Astrocyte (in vitro differentiated cells and primary cell): ENCODE measurements at regions not wholly inside any gene's neighbourhood (a gene's known extent, or its start where the extent isn't known, plus 50 kb on each side); places are given as distances from the start of the nearest gene placed in this dataset.
"Not testable (repeated sequence)": the region's sequence is repeated elsewhere in the genome, so short reads cannot be mapped to it uniquely, and the experiment has no call there.

Experiments
- DNase-seq: peaks from one replicate; pipeline ENCODE4 v3.0.0-alpha.2; 2010; ENCODE audit warnings: low read depth
- FAIRE-seq: peaks from 2 replicates; lab custom pipeline; 2011; peaks lifted over from hg19 to GRCh38; lab: Jason Lieb, UNC
- H2AFZ ChIP-seq: 2 replicates; pipeline ENCODE4 v1.6.0; 2012; ENCODE audit warnings: low read depth, low read length, inconsistent platforms
- H3K27ac ChIP-seq: 2 replicates; pipeline ENCODE4 v1.5.1; 2011; ENCODE audit warnings: low read depth, low read length, inconsistent platforms
- H3K27me3 ChIP-seq: 2 replicates; pipeline ENCODE4 v1.6.0; 2011; ENCODE audit warnings: low read length, inconsistent platforms; ENCODE audit not compliant: insufficient read depth
- H3K36me3 ChIP-seq: 2 replicates; pipeline ENCODE4 v1.5.1; 2011; ENCODE audit warnings: low read length, inconsistent platforms; ENCODE audit not compliant: insufficient read depth
- H3K4me1 ChIP-seq: 2 replicates; pipeline ENCODE4 v1.5.1; 2011; ENCODE audit warnings: low read length, inconsistent platforms; ENCODE audit not compliant: insufficient read depth
- H3K4me2 ChIP-seq: 2 replicates; pipeline ENCODE4 v1.6.0; 2012; ENCODE audit warnings: low read length, inconsistent platforms
- H3K4me3 ChIP-seq: 2 replicates; pipeline ENCODE4 v1.5.1; 2011; ENCODE audit warnings: low read depth, mild to moderate bottlenecking, low read length, inconsistent platforms; ENCODE audit not compliant: insufficient read depth
- H3K79me2 ChIP-seq: 2 replicates; pipeline ENCODE4 v1.6.0; 2012; ENCODE audit warnings: mild to moderate bottlenecking, low read length, inconsistent platforms; ENCODE audit not compliant: insufficient read depth
- H3K9ac ChIP-seq: 2 replicates; pipeline ENCODE4 v1.6.0; 2012; ENCODE audit warnings: mild to moderate bottlenecking, low read length, inconsistent platforms
- H3K9me3 ChIP-seq: 2 replicates; pipeline ENCODE4 v1.5.1; 2012; ENCODE audit warnings: low read depth, mild to moderate bottlenecking, low read length, inconsistent platforms; ENCODE audit not compliant: insufficient read depth
- H4K20me1 ChIP-seq: 2 replicates; pipeline ENCODE4 v1.6.0; 2012; ENCODE audit warnings: low read length, inconsistent platforms; ENCODE audit not compliant: insufficient read depth
- H3K27ac Mint-ChIP-seq: one replicate; pipeline ENCODE4 v1.8.0; 2021; ENCODE audit warnings: mild to moderate bottlenecking, mixed read lengths; ENCODE audit not compliant: unreplicated experiment
- H3K27me3 Mint-ChIP-seq: one replicate; pipeline ENCODE4 v1.8.0; 2021; ENCODE audit warnings: low read depth, mixed read lengths; ENCODE audit not compliant: unreplicated experiment
- H3K36me3 Mint-ChIP-seq: one replicate; pipeline ENCODE4 v1.8.0; 2021; ENCODE audit warnings: low read depth, mixed read lengths; ENCODE audit not compliant: unreplicated experiment
- H3K4me1 Mint-ChIP-seq: one replicate; pipeline ENCODE4 v1.8.0; 2021; ENCODE audit warnings: low read depth, mixed read lengths; ENCODE audit not compliant: unreplicated experiment
- H3K4me3 Mint-ChIP-seq: one replicate; pipeline ENCODE4 v1.8.0; 2021; ENCODE audit warnings: mild to moderate bottlenecking, moderate library complexity, mixed read lengths; ENCODE audit not compliant: unreplicated experiment
- H3K9me3 Mint-ChIP-seq: one replicate; pipeline ENCODE4 v1.8.0; 2021; ENCODE audit warnings: mild to moderate bottlenecking, mixed read lengths; ENCODE audit not compliant: unreplicated experiment
- CTCF ChIP-seq: IDR thresholded peaks from 2 replicates; pipeline ENCODE4 v1.5.1; 2011; ENCODE audit warnings: low read depth, mild to moderate bottlenecking, inconsistent platforms, low read length, moderate library complexity; ENCODE audit not compliant: insufficient read depth
- EZH2 ChIP-seq: IDR thresholded peaks from 2 replicates; pipeline ENCODE4 v1.6.1; 2012; ENCODE audit warnings: mild to moderate bottlenecking, low read length, inconsistent platforms; ENCODE audit not compliant: insufficient read depth

- Mint-ChIP-seq H3K27me3 (peaks cover 1% of the 10 kb centered on the region), H3K27ac (no peak overlapping the region), H3K4me3 (no peak overlapping the region), H3K36me3 (no peaks in the 10 kb centered on the region), H3K4me1 (peaks cover 4% of the 10 kb centered on the region), H3K9me3 (peaks cover 4% of the 10 kb centered on the region)
- TF ChIP-seq EZH2 = no peak
- no peak for TF ChIP-seq CTCF
- DNase-seq = no peak
- Histone ChIP-seq H3K9me3 (no peaks in the 10 kb centered on the region), H3K4me1 (peaks cover 2% of the 10 kb centered on the region), H3K36me3 (no peaks in the 10 kb centered on the region), H3K27ac (no peak overlapping the region), H3K4me3 (no peak overlapping the region), H3K27me3 (no peaks in the 10 kb centered on the region), H4K20me1 (no peaks in the 10 kb centered on the region), H3K9ac (no peak overlapping the region), H3K79me2 (no peaks in the 10 kb centered on the region), H3K4me2 (no peak overlapping the region), H2AFZ (no peak overlapping the region)
- no peak for FAIRE-seq
Measured at GRCh38 chr6:145153495-145153894, 581.8 kb downstream of the EPM2A start.

GRCh38 chr6:145155411-145155810 is 579.9 kb downstream of the EPM2A start:
- Histone ChIP-seq H3K27me3 (no peaks in the 10 kb centered on the region), H3K4me3 (no peak overlapping the region), H3K4me1 (no peaks in the 10 kb centered on the region), H3K9ac (no peak overlapping the region), H3K9me3 (no peaks in the 10 kb centered on the region), H3K27ac (no peak overlapping the region), H3K4me2 (no peak overlapping the region), H3K36me3 (no peaks in the 10 kb centered on the region), H2AFZ (no peak overlapping the region), H3K79me2 (no peaks in the 10 kb centered on the region), H4K20me1 (no peaks in the 10 kb centered on the region)
- TF ChIP-seq EZH2 (no peak), CTCF (no peak)
- FAIRE-seq = no peak
- Mint-ChIP-seq H3K27ac (no peak overlapping the region), H3K4me1 (peaks cover 2% of the 10 kb centered on the region), H3K36me3 (no peaks in the 10 kb centered on the region), H3K27me3 (no peaks in the 10 kb centered on the region), H3K9me3 (peaks cover 9% of the 10 kb centered on the region), H3K4me3 (no peak overlapping the region)
- DNase-seq = peak; percentile 17

- Histone ChIP-seq H3K4me2 (no peak overlapping the region), H3K27me3 (no peaks in the 10 kb centered on the region), H3K79me2 (no peaks in the 10 kb centered on the region), H4K20me1 (no peaks in the 10 kb centered on the region), H3K9me3 (no peaks in the 10 kb centered on the region), H3K9ac (no peak overlapping the region), H2AFZ (no peak overlapping the region), H3K4me1 (no peaks in the 10 kb centered on the region), H3K27ac (no peak overlapping the region), H3K36me3 (no peaks in the 10 kb centered on the region), H3K4me3 (no peak overlapping the region)
- Mint-ChIP-seq H3K4me1 (peaks cover 2% of the 10 kb centered on the region), H3K36me3 (no peaks in the 10 kb centered on the region), H3K27me3 (no peaks in the 10 kb centered on the region), H3K4me3 (no peak overlapping the region), H3K9me3 (peaks cover 9% of the 10 kb centered on the region), H3K27ac (no peak overlapping the region)
- TF ChIP-seq CTCF (no peak), EZH2 (no peak)
- no peak for FAIRE-seq
- DNase-seq = no peak
Measured at GRCh38 chr6:145155873-145156782, 579.2 kb downstream of the EPM2A start.

GRCh38 chr6:145158636-145159035 is 576.7 kb downstream of the EPM2A start:
- not testable (repeated sequence) for DNase-seq, FAIRE-seq

More at GRCh38 chr6:145158636-145159035, 576.7 kb downstream of the EPM2A start:
- H3K36me3 ChIP-seq, H3K27ac ChIP-seq, H3K79me2 ChIP-seq, H3K27ac Mint-ChIP-seq, H3K4me2 ChIP-seq, H3K9ac ChIP-seq, H2AFZ ChIP-seq, H3K27me3 ChIP-seq, H3K4me1 ChIP-seq, H3K9me3 ChIP-seq, H3K4me1 Mint-ChIP-seq, H3K4me3 ChIP-seq, H3K27me3 Mint-ChIP-seq, H4K20me1 ChIP-seq, H3K4me3 Mint-ChIP-seq, H3K36me3 Mint-ChIP-seq: not testable (repeated sequence)
- peaks cover 11% of the 10 kb centered on the region for H3K9me3 Mint-ChIP-seq
